ENCODE measurements at regions not wholly inside any gene's neighbourhood (a gene's known extent, or its start where the extent isn't known, plus 50 kb on each side); places are given as distances from the start of the nearest gene placed in this dataset.

GRCh38 chr6:141403103-141403502 is 729.6 kb upstream of the GJE1 start:
- no peak for TF ChIP-seq ZNF274 (IDR thresholded peaks at IDR 0.05; ENCODE audit: low read depth, low read length)
- TF ChIP-seq YY1 (IDR thresholded peaks at IDR 0.05; ENCODE audit: insufficient read depth, insufficient read length): no peak
